ENCODE measurements at regions not wholly inside any gene's neighbourhood (a gene's known extent, or its start where the extent isn't known, plus 50 kb on each side); places are given as distances from the start of the nearest gene placed in this dataset.

DNA sequence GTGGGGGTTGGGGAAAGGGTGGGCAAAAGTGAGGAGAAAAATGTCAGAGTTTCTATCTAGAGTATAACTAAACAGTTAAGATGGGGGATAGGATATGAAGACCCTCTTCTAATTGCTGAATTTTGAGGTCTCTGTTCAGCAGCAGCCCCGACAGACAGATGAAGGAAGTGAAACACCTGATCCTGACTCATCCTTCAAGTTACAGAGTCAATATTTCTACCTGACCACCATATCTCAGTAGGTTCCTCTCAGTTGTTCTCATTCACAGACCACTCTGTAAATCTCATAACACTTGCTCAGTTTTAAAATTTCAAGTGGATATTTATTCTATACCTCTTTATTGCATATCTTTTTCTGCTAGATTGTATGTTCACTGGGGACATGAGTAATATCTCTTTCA, 69.5 kb downstream of the CCDC54 start:
- no CpG with 5 or more reads among the region's 1 CpG for WGBS (ENCODE audit: insufficient coverage)

DNA sequence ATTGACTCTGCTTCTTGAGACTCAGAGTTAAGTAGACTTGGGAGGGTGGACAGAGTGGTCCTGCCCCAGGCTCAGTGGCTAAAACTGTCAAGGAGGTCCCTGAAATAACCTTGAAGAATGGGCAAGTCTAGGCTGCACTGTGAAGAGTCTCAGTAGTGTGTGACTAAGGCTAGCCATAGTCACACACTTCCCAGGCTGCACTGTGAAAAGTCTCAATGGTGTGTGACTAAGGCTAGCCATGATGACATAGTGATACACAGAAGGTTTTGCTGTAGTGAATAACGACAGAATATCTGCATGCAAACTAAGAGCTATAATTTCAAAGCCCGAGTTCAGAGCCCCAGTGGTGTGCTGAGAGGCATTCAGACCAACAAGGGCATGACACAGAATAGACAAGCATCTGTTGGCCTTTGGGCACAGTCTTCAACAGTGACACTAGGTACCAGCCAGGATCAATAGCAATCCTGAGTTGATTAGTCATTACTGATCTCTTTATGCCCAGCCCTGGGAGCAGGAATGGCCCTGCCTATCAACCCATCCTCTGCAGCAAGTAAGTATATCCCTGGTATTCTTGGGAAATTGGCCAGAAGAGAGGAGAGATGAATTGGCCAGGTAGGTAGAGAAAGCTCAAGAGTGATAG, 72.4 kb upstream of the BBX start:
- CTCF ChIA-PET = no interaction called here
- no peaks in the 10 kb centered on the region for H3K27me3 Mint-ChIP-seq
- no peak overlapping the region for H3K27ac Mint-ChIP-seq
- intact Hi-C loops (cut with micrococcal nuclease) = no loop called here
- H3K27ac ChIP-seq (ENCODE audit: low read length in 2 of 2) = no peak overlapping the region
- H3K4me3 ChIP-seq (ENCODE audit: control extremely low read depth in 1 of 5, extremely low read depth in 1 of 5, insufficient read depth in 1 of 5, low read depth in 2 of 5, low read length in 4 of 5) = no peak overlapping the region
- no peak overlapping the region for H2AFZ ChIP-seq (ENCODE audit: insufficient read depth, low read depth, low read length, poor library complexity, severe bottlenecking)
- POLR2A ChIA-PET = no interaction called here
- H3K4me3 Mint-ChIP-seq = no peak overlapping the region
- H3K27me3 ChIP-seq (replicated peaks in 1 of 4; ENCODE audit: control extremely low read depth in 1 of 4, control insufficient read depth in 3 of 4, insufficient read depth in 4 of 4, low read length in 3 of 4) = no peaks in the 10 kb centered on the region
- no peak overlapping the region for H3K4me2 ChIP-seq (replicated peaks; ENCODE audit: low read depth, low read length, poor library complexity, severe bottlenecking)
- DNase-seq (no peak), ATAC-seq (ENCODE audit: low read depth) (no peak)
- H3K4me1 ChIP-seq (ENCODE audit: control insufficient read depth in 2 of 2, insufficient read depth in 2 of 2, low read length in 2 of 2) = no peaks in the 10 kb centered on the region
- no peak overlapping the region for H3K9ac ChIP-seq (ENCODE audit: low read length)
- WGBS (ENCODE audit: insufficient coverage) = 83% methylated on average over 2 of the region's 2 CpGs
- H3K9me3 Mint-ChIP-seq (ENCODE audit: insufficient read depth) = no peaks in the 10 kb centered on the region
- peaks cover 7% of the 10 kb centered on the region for H3K4me1 Mint-ChIP-seq
- no peaks in the 10 kb centered on the region for H4K20me1 ChIP-seq (ENCODE audit: control insufficient read depth, insufficient read depth, low read length, poor library complexity, severe bottlenecking)
- no peaks in the 10 kb centered on the region for H3K36me3 ChIP-seq (replicated peaks in 1 of 2; ENCODE audit: control extremely low read depth in 1 of 2, control insufficient read depth in 1 of 2, extremely low read depth in 1 of 2, insufficient read depth in 2 of 2, low read length in 1 of 2)
- peaks cover 0 to 2% (median 0%) of the 10 kb centered on the region in 3 donors for H3K9me3 ChIP-seq (ENCODE audit: control extremely low read depth in 1 of 3, control insufficient read depth in 2 of 3, insufficient read depth in 1 of 3, low read length in 2 of 3)
- H3K79me2 ChIP-seq (ENCODE audit: control insufficient read depth, insufficient read depth, low read length) = no peaks in the 10 kb centered on the region
- TF ChIP-seq CTCF (IDR thresholded peaks at IDR 0.05) (no peak), EZH2 (IDR thresholded peaks at IDR 0.05; ENCODE audit: borderline replicate concordance, insufficient read depth, low read depth, low read length, poor library complexity, severe bottlenecking) (no peak)

More for the DNA sequence above, 69.5 kb downstream of the CCDC54 start:
- ChIA-PET POLR2A (no interaction called here), CTCF (no interaction called here)
- DNase-seq (no peak), ATAC-seq (ENCODE audit: low read depth) (peak; percentile 62)
- no peak overlapping the region for H3K4me3 ChIP-seq (ENCODE audit: control extremely low read depth in 1 of 5, extremely low read depth in 1 of 5, insufficient read depth in 1 of 5, low read depth in 2 of 5, low read length in 4 of 5)
- no peak overlapping the region for H2AFZ ChIP-seq (ENCODE audit: insufficient read depth, low read depth, low read length, poor library complexity, severe bottlenecking)
- H3K27ac ChIP-seq (ENCODE audit: low read length in 2 of 2) = no peak overlapping the region
- no peaks in the 10 kb centered on the region for H4K20me1 ChIP-seq (ENCODE audit: control insufficient read depth, insufficient read depth, low read length, poor library complexity, severe bottlenecking)
- intact Hi-C loops (cut with micrococcal nuclease) = no loop called here
- H3K36me3 ChIP-seq (replicated peaks in 1 of 2; ENCODE audit: control extremely low read depth in 1 of 2, control insufficient read depth in 1 of 2, extremely low read depth in 1 of 2, insufficient read depth in 2 of 2, low read length in 1 of 2) = no peaks in the 10 kb centered on the region
- peaks cover 0 to 2% (median 0%) of the 10 kb centered on the region in 3 donors for H3K9me3 ChIP-seq (ENCODE audit: control extremely low read depth in 1 of 3, control insufficient read depth in 2 of 3, insufficient read depth in 1 of 3, low read length in 2 of 3)
- no peak overlapping the region for H3K9ac ChIP-seq (ENCODE audit: low read length)
- no peak for TF ChIP-seq CTCF (IDR thresholded peaks at IDR 0.05)
- no peak for TF ChIP-seq EZH2 (IDR thresholded peaks at IDR 0.05; ENCODE audit: borderline replicate concordance, insufficient read depth, low read depth, low read length, poor library complexity, severe bottlenecking)
- no peaks in the 10 kb centered on the region for H3K79me2 ChIP-seq (ENCODE audit: control insufficient read depth, insufficient read depth, low read length)
- peaks cover 7% of the 10 kb centered on the region for H3K4me1 Mint-ChIP-seq
- no peak overlapping the region for H3K4me3 Mint-ChIP-seq
- no peak overlapping the region for H3K27ac Mint-ChIP-seq
- H3K27me3 ChIP-seq (replicated peaks in 1 of 4; ENCODE audit: control extremely low read depth in 1 of 4, control insufficient read depth in 3 of 4, insufficient read depth in 4 of 4, low read length in 3 of 4) = no peaks in the 10 kb centered on the region
- H3K9me3 Mint-ChIP-seq (ENCODE audit: insufficient read depth) = no peaks in the 10 kb centered on the region
- H3K4me1 ChIP-seq (ENCODE audit: control insufficient read depth in 2 of 2, insufficient read depth in 2 of 2, low read length in 2 of 2) = no peaks in the 10 kb centered on the region
- H3K27me3 Mint-ChIP-seq = no peaks in the 10 kb centered on the region
- H3K4me2 ChIP-seq (replicated peaks; ENCODE audit: low read depth, low read length, poor library complexity, severe bottlenecking) = no peak overlapping the region

Measured in B cell (primary cell).